Thyroid gland (tissue), 4 donors: ENCODE measurements at regions not wholly inside any gene's neighbourhood (a gene's known extent, or its start where the extent isn't known, plus 50 kb on each side); places are given as distances from the start of the nearest gene placed in this dataset.

Experiments used
- POLR2A ChIP-seq, 2 donors: fragments of 450-650 bp; IDR thresholded peaks; one replicate each; pipeline ENCODE4 v1.6.1; 2017; ENCODE audit warnings: antibody characterized with exemption in 2 of 2, mild to moderate bottlenecking in 2 of 2, moderate library complexity in 1 of 2
- TF ChIP-seq, protein P1 (sequence below), 6 experiments: fragments of 200-600 bp in 3 of 6; fragments of 450-650 bp in 3 of 6; sonication (generic) in 3 of 6; IDR thresholded peaks; one replicate each; pipeline ENCODE4 v1.5.1; 2016 to 2019; ENCODE audit warnings: antibody characterized with exemption in 6 of 6, mild to moderate bottlenecking in 2 of 6, inconsistent platforms in 1 of 6, moderate library complexity in 1 of 6

DNA sequence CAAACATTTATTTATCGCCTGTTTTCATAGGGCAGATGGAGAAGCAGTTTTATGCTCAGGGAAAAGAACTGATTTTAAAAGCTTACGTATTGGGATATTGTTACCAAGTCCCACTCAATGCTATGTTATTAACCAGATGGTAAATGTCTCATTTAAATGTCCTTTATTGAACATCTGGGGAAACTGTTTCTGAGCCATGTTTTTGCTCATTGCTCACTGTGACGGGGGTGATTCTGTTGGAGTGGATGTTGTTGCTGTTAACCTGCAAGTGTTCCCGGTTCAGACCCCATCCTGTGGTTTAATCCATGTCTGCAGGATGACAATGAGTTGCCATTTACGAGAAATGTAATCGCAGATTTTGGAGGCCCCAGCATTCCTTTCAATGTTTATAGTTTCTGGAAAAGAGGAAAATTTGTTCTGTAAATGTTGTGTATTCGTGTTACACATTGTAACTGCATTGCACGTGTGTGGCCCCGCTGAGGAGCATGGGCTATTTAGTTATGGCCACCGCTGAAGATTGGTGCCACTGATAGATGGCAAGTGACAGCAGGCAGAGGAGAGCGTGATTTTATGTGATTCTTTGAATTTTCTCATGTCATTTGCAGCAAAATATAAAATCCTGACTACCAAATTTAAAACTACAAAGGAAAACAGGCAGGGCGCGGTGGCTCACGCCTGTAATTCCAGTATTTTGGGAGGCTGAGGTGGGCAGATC, 174.8 kb upstream of the COPS8 start:
- TF ChIP-seq, protein P1, sequence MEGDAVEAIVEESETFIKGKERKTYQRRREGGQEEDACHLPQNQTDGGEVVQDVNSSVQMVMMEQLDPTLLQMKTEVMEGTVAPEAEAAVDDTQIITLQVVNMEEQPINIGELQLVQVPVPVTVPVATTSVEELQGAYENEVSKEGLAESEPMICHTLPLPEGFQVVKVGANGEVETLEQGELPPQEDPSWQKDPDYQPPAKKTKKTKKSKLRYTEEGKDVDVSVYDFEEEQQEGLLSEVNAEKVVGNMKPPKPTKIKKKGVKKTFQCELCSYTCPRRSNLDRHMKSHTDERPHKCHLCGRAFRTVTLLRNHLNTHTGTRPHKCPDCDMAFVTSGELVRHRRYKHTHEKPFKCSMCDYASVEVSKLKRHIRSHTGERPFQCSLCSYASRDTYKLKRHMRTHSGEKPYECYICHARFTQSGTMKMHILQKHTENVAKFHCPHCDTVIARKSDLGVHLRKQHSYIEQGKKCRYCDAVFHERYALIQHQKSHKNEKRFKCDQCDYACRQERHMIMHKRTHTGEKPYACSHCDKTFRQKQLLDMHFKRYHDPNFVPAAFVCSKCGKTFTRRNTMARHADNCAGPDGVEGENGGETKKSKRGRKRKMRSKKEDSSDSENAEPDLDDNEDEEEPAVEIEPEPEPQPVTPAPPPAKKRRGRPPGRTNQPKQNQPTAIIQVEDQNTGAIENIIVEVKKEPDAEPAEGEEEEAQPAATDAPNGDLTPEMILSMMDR (IDR thresholded peaks at IDR 0.05): no peak
- TF ChIP-seq POLR2A (IDR thresholded peaks at IDR 0.05): no peak
